ENCODE measurements at regions not wholly inside any gene's neighbourhood (a gene's known extent, or its start where the extent isn't known, plus 50 kb on each side); places are given as distances from the start of the nearest gene placed in this dataset.

- TF ChIP-seq CTCF (IDR thresholded peaks at IDR 0.05; ENCODE audit: low read depth, low read length, poor library complexity, severe bottlenecking): no peak
- no peak for TF ChIP-seq EZH2phosphoT487 (IDR thresholded peaks at IDR 0.05; ENCODE audit: borderline replicate concordance, low read length)
These were observed 596.7 kb downstream of the GABRG1 start for GRCh38 chr4:45527160-45527559.

Data from DOHH2 (cell line).